Non-pigmented ciliary epithelial cell (primary cell): ENCODE measurements at regions not wholly inside any gene's neighbourhood (a gene's known extent, or its start where the extent isn't known, plus 50 kb on each side); places are given as distances from the start of the nearest gene placed in this dataset.

ENCODE experiments used
- DNase-seq: peaks from one replicate; pipeline ENCODE4 v3.0.0-alpha.2; 2010; ENCODE audit warnings: low read depth

DNA sequence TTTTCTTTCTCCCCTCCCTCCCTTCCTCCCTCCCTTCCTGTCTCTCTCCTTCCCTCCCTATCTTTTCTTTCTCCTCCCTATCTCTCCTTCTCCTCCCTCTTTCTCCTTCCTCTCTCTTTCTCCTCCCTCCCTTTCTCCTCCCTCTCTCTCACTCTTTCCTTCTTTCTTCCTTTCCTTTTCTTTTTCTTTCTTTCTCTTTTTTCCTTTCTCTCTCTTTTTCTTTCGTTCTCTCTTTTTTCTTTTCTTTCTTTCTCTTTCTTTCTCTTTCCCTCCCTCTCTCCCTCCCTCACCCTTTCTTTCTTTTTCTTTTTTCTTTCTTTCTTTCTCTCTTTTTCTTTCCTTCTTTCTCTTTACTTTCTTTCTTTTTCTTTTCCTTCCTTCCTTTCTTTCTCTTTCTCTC is 169.7 kb upstream of the LINC00305 start:
- no peak for DNase-seq

DNA sequence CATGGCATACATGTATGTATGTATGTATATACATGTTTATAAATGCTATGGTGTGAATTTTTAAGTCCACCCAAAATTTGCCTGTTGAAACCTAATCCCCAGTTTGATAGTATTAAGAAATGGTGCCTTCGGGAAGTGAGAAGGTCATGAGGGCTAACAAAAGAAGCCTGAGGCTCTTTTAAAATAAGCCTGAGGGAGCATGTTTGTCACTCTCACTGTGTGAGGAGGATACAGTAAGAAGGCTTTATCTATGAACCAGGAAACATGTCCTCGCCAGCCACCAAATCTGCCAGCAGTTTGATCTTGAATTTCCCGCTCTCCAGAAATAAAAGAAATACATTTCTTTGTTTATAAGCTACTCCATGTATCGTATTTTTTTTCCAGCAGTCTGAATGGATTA is 163.0 kb upstream of the LINC00305 start:
- no peak for DNase-seq

DNA sequence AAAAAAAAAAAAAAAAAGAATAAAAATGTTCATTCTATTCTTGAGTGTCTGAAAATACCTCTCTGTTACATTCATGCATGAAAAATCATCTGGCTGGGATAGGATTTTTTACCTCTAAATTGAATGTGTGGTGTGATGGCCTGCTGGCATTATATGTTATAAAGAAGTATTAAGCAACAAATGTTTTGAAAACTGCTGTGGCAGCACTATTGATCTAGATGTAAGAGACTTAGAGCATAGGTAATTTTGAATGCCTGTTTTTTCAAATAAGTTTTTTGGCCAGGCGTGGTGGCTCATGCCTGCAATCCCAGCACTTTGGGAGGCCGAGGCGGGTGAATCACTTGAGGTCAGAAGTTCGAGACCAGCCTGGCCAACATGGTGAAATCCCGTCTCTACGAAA is 147.0 kb upstream of the LINC00305 start:
- DNase-seq, result no peak

DNA sequence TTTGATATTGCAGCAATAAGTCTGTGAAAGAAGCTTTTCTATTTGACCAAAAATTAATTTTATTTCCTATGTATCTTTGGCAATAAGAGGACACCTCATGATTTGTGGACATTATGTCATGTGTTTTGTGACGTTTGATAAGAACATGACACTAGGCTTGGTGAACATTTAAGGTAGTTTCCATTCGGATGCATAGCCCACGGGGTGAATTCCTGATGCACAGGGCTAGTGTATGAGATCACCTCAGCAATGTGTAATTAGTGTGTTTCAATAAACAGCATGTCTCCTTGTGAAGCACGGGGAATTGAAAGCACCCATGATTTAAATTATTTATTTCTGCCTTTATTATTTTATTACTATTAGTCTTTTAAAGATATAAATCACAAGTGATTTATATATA is 146.1 kb upstream of the LINC00305 start:
- DNase-seq, result no peak

DNA sequence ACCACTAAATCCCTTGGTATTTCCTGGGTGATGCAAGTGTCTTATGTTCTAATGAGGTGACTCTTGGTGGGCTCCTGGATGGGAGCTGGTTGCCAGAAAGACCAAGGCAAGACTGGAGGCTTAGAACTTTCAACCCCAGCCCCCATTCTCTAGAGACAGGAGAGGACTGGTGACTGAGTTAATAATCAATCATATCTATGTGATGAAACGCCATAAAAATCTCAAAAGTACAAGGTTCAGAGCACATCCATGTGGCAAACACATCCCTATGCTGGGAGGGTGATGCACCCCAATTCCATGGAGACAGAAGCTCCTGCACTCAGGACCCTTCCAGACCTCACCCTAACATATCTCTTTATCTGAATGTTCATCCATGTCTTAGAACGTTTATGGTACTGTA is 139.5 kb upstream of the LINC00305 start:
- no peak for DNase-seq

GRCh38 chr18:64287926-64288325 is 139.0 kb upstream of the LINC00305 start:
- no peak for DNase-seq

GRCh38 chr18:64283059-64283458 is 134.2 kb upstream of the LINC00305 start:
- DNase-seq, result no peak

- no peak for DNase-seq
Measured at GRCh38 chr18:64278026-64278425, 129.1 kb upstream of the LINC00305 start.

DNA sequence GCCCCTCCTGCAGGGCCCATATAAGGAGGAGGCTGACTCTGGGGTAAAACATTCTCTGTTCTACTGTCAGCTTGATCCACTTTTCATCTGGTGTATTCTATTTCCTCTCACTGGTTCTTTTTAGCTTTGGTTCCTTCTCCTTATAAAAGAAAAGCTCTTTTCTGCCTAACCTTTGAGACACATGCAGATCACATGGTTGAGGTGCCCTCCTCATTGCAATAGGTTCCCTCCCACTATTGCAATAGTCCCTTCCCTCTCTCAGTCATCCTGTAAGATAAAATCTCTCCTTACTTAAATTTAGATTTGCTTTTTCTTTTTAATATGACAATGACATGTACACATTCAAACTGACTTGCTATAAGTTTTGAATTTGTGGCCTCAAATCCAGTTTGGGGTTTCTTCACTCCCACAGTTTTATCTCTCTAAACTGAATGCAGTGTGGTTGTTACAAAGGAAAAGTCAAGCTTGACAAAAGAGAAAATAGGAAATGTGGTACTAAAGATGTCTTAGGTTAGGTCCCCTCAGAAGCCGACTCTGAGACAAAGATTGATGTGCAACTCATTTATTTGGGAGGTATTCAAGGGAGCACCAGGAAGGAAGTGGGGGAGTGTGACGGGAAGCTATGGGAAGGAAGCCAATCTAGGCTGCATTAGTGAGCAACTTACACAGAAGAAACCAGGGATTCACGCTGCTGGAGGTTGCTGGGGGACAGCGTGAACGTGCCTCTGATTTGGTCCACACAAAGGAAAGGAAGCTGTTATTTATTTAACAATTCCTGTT is 127.6 kb upstream of the LINC00305 start:
- DNase-seq, result no peak

DNA sequence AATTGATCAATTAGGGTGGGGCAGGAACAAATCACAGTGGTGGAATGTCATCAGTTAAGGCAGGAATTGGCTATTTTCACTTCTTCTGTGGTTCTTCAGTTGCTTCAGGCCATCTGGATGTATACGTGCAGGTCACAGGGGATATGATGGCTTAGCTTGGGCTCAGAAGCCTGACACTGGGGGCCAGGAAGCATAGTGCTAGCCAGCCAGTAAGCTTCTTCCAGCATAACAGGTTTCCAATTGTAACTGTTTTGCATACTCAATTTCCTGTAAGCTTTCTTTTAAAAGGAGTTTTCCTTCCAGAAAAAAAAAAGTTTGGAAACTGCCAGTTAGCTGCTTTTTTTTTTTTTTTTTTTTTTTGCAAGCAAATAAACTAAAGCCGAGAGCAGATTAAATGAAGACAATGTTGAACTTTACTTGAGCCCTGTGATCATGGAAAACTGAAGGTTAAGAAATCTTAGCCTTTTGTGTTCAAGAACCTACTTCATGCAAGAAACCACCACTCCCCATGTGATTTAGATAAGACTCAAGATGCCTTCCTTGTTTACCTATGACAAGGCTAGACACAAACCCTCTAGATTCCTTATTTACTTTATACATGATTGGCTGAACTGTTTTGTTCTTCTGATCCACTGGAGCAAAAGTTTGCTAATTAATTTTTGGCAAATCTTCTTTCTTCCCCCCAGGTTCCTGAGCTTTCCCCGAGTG is 126.9 kb upstream of the LINC00305 start:
- DNase-seq, result no peak

DNA sequence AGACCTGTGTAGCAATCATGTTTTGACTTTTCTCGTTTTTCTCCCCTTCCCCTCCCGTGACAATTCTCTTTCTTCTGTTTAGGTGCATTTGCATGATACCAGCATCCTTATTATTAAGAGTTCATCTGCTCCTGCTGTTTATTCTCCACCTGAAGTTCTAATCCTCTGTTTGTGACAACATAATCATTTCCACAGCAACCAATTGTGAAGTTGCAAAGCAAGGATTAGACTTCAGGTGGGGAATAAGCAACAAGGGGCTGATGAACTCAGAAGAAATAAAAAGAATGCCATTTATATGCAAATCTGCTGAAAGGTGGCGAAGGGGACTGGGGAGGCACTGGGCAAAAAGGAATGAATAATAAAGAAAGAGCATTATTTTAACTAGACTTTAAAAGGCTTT is 124.8 kb upstream of the LINC00305 start:
- DNase-seq, result no peak

DNA sequence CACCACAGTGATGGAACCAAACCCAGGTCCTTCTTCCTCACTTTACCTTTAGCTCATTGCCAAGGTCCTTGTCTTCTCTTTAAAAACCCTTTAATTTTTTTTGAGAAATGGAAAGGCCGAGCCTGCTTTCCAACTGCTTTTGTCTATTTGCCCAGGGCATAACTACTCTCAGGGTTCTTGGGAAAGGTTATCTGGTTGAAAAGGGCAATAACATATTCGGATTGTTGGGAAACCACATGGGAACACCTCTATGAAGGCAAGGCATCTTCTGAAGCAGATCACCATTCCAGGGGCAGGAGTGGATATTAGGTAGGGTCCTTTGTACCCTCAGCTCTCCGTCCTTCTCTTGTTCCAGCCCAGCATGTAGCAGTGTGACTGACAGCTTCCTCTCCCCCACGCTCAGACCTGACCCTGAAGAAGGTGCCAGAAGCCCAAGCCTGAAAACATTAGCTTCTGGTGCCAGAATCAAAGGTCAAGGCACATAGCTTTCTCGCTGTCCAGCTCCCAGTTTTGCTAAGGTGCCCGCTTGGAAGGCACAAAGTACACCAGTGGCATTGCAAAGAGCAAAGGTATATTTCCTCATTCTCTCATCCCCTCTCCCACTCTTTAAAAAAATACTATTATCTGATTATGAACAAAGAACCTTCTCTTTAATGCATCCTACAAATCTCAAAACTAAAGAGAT is 123.2 kb upstream of the LINC00305 start:
- no peak for DNase-seq

- no peak for DNase-seq
Measured at GRCh38 chr18:64271246-64271645, 122.4 kb upstream of the LINC00305 start.

- no peak for DNase-seq
Measured at GRCh38 chr18:64270608-64271007, 121.7 kb upstream of the LINC00305 start.

DNA sequence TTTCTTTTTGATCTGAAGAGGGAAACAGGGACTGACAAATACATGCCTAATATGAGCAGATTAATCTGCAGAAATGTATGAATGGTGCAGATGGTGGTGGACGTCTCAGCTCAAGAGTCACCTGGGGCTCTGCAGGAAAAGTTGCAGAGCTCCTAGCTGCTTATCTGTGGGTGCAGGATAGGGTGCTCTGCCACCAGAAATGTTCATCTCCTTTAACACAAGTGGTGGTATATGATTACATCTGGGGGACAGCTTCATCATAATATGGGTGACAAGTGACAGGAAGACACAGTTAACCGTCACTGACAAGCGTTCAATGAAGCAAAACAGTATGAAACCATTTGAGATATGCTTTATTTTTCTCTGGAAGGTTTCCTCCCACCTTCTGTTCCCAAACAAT is 121.2 kb upstream of the LINC00305 start:
- DNase-seq, result no peak

- DNase-seq, result no peak
Measured at GRCh38 chr18:64264171-64264570, 115.3 kb upstream of the LINC00305 start.

DNA sequence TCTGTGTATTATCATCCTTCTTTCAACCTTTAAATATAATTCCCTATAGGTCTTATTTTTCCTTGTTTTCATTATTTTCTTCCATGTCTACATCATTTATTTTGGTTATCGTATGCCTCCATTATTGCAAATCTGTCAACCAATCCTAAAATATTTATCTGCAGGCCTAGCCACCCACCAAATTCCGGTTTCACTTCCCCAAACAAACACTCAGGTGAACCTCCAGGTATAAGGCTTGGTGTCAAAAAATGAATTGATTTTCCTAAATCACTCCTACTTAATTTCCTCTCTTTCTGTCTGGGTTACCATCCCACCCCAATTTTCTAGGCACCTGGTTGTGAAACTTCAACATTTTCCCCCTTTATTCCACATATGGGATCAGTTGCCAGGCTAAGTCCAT is 111.9 kb upstream of the LINC00305 start:
- DNase-seq, result no peak

DNA sequence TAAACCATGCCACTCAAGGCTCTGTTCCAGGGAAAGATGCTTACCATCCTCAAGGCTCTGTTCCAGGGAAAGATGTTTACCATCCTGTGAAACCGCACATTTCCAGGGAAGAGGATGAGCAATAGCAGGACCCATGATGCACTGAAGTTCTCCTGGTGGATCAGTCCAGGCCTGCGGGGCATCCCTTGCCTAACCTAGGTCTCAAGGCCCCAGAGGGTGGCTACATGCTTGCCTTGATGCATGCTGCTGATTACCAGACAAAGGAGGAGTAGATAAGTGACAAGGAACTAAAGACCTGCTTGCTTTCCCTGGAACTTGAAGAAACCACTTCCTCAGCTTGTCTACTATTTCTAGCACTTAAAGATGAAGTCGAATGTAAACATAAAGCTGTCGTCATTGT is 111.0 kb upstream of the LINC00305 start:
- DNase-seq, result no peak

- no peak for DNase-seq
Measured at GRCh38 chr18:64258111-64258650, 109.3 kb upstream of the LINC00305 start.

DNA sequence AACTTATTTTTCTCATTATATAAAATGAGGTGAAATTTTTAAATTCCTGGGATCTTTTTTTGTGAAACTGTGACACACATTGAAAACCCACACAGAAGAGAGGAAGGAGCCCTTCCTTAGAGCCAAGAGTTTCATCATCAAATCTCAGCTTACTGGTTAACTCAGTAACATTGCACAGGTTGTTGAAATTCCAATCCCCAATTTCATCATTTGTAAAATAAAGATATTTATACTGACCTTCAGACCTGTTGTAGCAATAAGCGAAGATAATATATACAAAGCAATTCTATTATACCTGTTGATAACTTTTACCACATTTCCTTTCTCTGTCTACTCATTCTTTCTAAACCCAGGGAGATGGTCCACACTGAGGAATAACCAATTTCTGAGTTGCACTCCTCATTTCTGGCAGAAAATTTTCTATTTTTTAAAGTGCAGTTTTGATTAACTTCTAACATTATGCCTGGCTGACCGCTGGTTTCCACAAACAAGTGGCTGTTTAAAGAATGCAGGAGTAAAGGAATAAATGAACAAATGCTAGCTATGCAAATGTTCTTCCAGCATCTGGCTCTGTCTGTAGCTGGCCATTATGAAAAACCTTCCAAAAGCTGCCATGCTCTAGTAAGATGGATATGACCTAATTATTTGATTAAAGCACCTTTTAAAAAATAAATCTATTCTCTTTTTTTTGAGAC is 105.7 kb upstream of the LINC00305 start:
- DNase-seq, result no peak

DNA sequence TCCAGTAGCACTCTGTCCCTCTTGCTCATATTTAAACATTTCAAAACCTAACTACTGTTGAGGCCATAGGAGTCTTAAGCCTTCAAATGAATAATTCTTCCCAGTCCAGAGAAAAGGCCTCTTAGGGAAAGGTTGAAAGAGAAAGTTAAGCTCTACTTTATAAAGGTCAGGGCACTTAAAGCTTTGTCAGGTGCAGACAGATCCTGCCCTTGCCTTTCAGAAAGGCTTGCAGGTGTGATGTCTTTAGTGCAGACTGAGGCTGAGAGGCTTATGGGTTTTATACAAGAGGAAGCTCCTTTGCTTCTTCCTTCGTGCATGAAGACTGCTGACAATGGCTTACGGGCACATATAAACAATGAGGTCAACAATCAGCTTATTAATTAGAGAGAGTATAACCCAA is 105.0 kb upstream of the LINC00305 start:
- DNase-seq, result no peak

- DNase-seq, result no peak
Measured at GRCh38 chr18:64253222-64253621, 104.3 kb upstream of the LINC00305 start.
